ENCODE measurements at regions not wholly inside any gene's neighbourhood (a gene's known extent, or its start where the extent isn't known, plus 50 kb on each side); places are given as distances from the start of the nearest gene placed in this dataset.
A peak's percentile ranks its signal among the peaks of the same experiment; 100 is the strongest.
"Not testable (repeated sequence)": the region's sequence is repeated elsewhere in the genome, so short reads cannot be mapped to it uniquely, and the experiment has no call there.

- no peak for ATAC-seq
Measured at GRCh38 chr11:34750692-34751405, 130.0 kb downstream of the EHF start.

DNA sequence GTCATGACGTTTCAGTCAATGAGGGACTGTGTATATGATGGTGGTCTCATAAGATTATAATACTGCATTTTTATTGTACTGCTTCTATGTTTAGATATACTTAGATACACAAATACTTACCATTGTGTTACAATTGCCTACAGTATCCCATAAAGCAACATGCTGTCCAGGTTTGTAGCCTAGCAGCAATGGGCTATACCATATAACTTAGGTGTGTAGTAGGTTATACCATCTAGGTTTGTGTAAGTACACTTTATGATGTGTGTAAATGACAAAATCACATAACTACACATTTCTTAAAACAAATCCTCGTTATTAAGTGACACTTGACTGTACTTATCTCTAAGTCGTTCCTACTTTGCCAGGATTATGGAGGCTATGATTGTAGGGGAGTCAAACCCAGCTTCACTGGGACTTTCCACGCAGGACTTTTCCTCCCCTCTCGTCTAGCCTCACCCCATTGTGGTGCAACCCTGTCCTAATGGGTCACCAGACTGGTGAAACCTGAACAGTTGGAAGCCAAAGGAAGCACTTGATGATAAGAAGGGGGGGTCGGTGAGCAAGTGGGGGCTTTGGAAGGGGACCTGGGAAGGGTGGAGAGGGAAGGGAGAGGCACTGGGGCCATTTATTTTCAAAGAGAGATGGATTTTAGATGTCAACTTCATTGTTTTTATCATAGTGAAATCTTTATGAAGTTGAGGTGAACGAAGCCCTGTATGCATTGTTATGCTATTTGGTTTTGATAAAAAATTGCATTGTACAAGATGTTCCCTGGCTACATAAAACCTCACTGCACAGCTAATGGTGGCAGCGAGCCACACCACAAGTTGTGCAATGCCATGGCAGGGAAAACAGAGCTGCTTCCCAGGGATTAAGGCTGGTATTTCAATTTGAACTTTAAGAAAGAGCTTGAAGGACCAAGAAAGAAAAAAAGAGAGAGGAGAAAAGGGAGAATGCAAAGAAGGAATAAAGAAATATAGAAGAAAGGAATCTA is 129.1 kb downstream of the EHF start:
- ATAC-seq, result peak; percentile 91

GRCh38 chr11:34748036-34748435 is 127.1 kb downstream of the EHF start:
- no peak for ATAC-seq

- ATAC-seq, result no peak
Measured at GRCh38 chr11:34747251-34747650, 126.4 kb downstream of the EHF start.

- ATAC-seq, result peak; percentile 38
Measured at GRCh38 chr11:34745195-34745594, 124.3 kb downstream of the EHF start.

DNA sequence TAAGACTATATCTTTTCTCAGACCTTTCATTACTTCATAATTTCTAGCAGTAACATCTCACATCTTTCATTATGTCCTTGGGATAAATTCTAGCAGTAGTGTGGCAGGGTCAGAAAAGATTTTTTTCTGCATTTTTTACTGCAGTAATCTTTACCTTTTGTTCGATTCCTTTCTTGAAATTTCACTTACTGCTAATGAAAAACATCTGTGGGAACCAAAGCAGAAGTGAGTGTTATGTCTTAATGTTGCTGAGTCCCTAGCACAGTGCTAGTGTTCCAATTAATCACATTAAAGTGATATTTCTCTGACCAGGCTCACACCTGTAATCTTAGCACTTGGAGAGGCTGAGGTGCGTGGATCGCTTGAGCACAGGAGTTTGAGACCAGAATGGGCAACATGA is 123.6 kb downstream of the EHF start:
- ATAC-seq, result no peak

DNA sequence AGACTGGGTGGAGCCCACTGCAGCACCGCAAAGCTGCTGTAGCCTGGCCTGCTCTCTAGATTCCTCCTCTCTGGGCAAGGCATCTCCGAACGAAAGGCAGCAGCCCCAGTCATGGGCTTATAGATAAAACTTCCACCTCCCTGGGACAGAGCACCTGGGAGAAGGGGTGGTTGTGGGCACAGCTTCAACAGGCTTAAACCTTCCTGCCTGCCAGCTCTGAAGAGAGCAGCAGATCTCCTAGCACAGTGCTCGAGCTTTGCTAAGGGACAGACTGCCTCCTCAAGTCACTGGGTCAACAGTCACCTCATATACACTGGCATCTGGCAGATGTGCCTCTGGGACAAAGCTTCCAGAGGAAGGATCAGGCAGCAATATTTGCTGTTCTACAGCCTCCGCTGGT is 117.3 kb downstream of the EHF start:
- no peak for ATAC-seq

GRCh38 chr11:34732831-34733230 is 111.9 kb downstream of the EHF start:
- no peak for ATAC-seq

GRCh38 chr11:34731603-34732002 is 110.7 kb downstream of the EHF start:
- ATAC-seq, result peak; percentile 35

DNA sequence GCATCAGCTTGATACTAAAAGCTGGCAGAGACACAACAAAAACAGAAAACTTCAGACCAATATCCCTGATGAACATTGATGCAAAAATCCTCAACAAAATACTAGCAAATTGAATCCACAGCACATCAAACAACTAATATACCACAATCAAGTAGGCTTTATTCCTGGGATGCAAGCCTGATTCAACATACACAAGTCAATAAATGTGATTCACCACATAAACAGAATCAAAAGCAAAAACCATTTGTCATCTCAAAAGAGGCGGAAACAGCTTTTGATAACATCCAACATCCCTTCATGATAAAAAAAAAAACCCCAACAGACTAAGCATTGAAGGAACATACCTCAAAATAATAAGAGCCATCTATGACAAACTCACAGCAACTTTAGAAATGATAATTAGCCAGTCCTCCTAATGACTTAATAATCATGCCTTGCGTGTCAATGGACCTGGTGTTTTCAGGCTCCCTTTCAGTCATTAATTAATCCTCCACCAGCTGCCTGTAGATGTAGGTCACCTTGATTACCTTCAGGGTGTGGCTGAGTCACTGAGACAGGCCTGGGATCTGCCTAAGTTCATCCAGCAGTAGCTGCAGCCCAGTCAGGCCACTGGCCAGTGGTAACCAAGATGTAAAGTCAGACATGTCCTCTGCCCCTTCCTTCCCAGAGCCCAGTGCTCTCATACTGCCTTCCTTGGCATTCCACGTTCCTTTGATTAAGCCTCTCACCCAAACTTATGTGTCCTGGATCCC is 109.8 kb downstream of the EHF start:
- ATAC-seq, result peak; percentile 81

- ATAC-seq, result no peak
Measured at GRCh38 chr11:34728609-34729008, 107.7 kb downstream of the EHF start.

GRCh38 chr11:34727228-34727737 is 106.4 kb downstream of the EHF start:
- ATAC-seq, result no peak

DNA sequence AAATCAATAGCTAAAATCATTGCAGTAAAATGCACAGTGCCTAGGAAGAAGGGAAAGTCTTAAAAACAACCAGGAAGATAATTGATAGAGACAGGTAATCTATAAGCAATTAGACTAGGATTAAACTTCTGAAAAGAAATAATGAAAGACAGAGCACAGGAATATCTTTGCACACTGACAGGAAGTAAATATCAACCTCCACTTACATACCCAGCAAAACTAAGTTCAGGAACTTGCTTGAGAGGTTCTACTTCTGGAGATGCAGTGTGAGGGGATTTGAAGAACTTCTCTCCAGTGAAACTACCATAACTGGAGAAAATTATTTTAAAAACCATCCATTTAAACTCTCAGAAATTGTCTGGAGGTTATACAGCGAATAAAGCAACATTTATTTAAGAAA is 104.1 kb downstream of the EHF start:
- no peak for ATAC-seq

GRCh38 chr11:34721646-34722045 is 100.8 kb downstream of the EHF start:
- ATAC-seq, result no peak

GRCh38 chr11:34719303-34719848 is 98.5 kb downstream of the EHF start:
- ATAC-seq, result no peak

- ATAC-seq, result not testable (repeated sequence)
Measured at GRCh38 chr11:34713631-34714030, 92.7 kb downstream of the EHF start.

Data from esophagus mucosa (tissue), 1 donor.